HFF-Myc (cell line): ENCODE measurements at regions not wholly inside any gene's neighbourhood (a gene's known extent, or its start where the extent isn't known, plus 50 kb on each side); places are given as distances from the start of the nearest gene placed in this dataset.

ENCODE experiments used
- DNase-seq: peaks from one replicate; pipeline ENCODE4 v3.0.0-alpha.2; 2011; ENCODE audit warnings: low read depth; ENCODE audit errors: extremely low read depth
- H3K4me3 ChIP-seq: replicated peaks from 2 replicates; pipeline ENCODE4 v1.5.1; 2011; ENCODE audit warnings: low read depth, mild to moderate bottlenecking, control low read depth, low read length
- CTCF ChIP-seq: IDR thresholded peaks from 2 replicates; pipeline ENCODE4 v1.5.1; 2012; ENCODE audit warnings: mild to moderate bottlenecking, low read depth, low read length, control low read depth; ENCODE audit errors: missing control alignments

- no peak for TF ChIP-seq CTCF
- no peak for DNase-seq
- no peak overlapping the region for H3K4me3 ChIP-seq
Observed at GRCh38 chr4:27472364-27472763, 611.7 kb downstream of the STIM2 start.

- TF ChIP-seq CTCF = no peak
- DNase-seq = no peak
- no peak overlapping the region for H3K4me3 ChIP-seq
Observed at GRCh38 chr4:27474691-27475090, 614.0 kb downstream of the STIM2 start.

GRCh38 chr4:27484216-27484615 lies 623.6 kb downstream of the STIM2 start:
- no peak overlapping the region for H3K4me3 ChIP-seq
- TF ChIP-seq CTCF = no peak
- DNase-seq = no peak

- DNase-seq = no peak
- no peak overlapping the region for H3K4me3 ChIP-seq
- no peak for TF ChIP-seq CTCF
Observed at GRCh38 chr4:27490315-27490714, 629.7 kb downstream of the STIM2 start.

- no peak for TF ChIP-seq CTCF
- no peak for DNase-seq
- H3K4me3 ChIP-seq = no peak overlapping the region
Observed at GRCh38 chr4:27490766-27491165, 630.1 kb downstream of the STIM2 start.

- no peak overlapping the region for H3K4me3 ChIP-seq
- DNase-seq = no peak
Observed at GRCh38 chr4:27506401-27506800, 645.8 kb downstream of the STIM2 start.

More at GRCh38 chr4:27506401-27506800, 645.8 kb downstream of the STIM2 start:
- no peak for TF ChIP-seq CTCF
